ENCODE measurements at regions not wholly inside any gene's neighbourhood (a gene's known extent, or its start where the extent isn't known, plus 50 kb on each side); places are given as distances from the start of the nearest gene placed in this dataset.

DNA sequence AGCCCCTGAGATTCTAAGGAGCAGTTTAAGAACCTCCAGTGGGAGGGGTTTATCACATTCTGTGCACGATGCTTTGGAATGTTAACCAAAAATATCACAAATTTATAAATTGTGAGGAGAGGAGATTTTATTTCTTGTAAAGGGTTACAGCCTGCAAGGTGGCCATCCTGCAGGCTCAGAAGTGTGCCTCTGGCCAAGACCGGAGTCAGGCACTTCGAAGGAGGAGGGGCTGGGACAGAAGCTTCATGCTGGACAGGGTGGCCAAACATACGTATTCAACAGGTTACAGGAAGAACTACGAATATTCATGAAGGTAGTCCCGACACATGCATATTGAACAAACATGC is 144.1 kb upstream of the NCK2 start:
- no peak for ATAC-seq (ENCODE audit: low read depth)
- Histone ChIP-seq H3K36me3 (replicated peaks in 1 of 2; ENCODE audit: control extremely low read depth in 1 of 2, control insufficient read depth in 1 of 2, extremely low read depth in 1 of 2, insufficient read depth in 2 of 2, low read length in 1 of 2) (no peaks in the 10 kb centered on the region), H4K20me1 (ENCODE audit: control insufficient read depth, insufficient read depth, low read length, poor library complexity, severe bottlenecking) (no peaks in the 10 kb centered on the region), H2AFZ (ENCODE audit: insufficient read depth, low read depth, low read length, poor library complexity, severe bottlenecking) (no peak overlapping the region), H3K4me1 (ENCODE audit: control insufficient read depth in 2 of 2, insufficient read depth in 2 of 2, low read length in 2 of 2) (no peaks in the 10 kb centered on the region), H3K9me3 (ENCODE audit: control extremely low read depth in 1 of 3, control insufficient read depth in 2 of 3, insufficient read depth in 1 of 3, low read length in 2 of 3) (no peaks in the 10 kb centered on the region), H3K4me3 (ENCODE audit: control extremely low read depth in 1 of 5, extremely low read depth in 1 of 5, insufficient read depth in 1 of 5, low read depth in 2 of 5, low read length in 4 of 5) (no peak overlapping the region), H3K27ac (ENCODE audit: low read length in 2 of 2) (no peak overlapping the region), H3K79me2 (ENCODE audit: control insufficient read depth, insufficient read depth, low read length) (no peaks in the 10 kb centered on the region), H3K4me2 (replicated peaks; ENCODE audit: low read depth, low read length, poor library complexity, severe bottlenecking) (no peak overlapping the region), H3K27me3 (replicated peaks in 1 of 4; ENCODE audit: control extremely low read depth in 1 of 4, control insufficient read depth in 3 of 4, insufficient read depth in 4 of 4, low read length in 3 of 4) (no peaks in the 10 kb centered on the region), H3K9ac (ENCODE audit: low read length) (no peak overlapping the region)
- peaks cover 2% of the 10 kb centered on the region for H3K4me1 Mint-ChIP-seq
- intact Hi-C loops (cut with micrococcal nuclease): no loop called here
- no peaks in the 10 kb centered on the region for H3K9me3 Mint-ChIP-seq (ENCODE audit: insufficient read depth)
- TF ChIP-seq, protein P1, sequence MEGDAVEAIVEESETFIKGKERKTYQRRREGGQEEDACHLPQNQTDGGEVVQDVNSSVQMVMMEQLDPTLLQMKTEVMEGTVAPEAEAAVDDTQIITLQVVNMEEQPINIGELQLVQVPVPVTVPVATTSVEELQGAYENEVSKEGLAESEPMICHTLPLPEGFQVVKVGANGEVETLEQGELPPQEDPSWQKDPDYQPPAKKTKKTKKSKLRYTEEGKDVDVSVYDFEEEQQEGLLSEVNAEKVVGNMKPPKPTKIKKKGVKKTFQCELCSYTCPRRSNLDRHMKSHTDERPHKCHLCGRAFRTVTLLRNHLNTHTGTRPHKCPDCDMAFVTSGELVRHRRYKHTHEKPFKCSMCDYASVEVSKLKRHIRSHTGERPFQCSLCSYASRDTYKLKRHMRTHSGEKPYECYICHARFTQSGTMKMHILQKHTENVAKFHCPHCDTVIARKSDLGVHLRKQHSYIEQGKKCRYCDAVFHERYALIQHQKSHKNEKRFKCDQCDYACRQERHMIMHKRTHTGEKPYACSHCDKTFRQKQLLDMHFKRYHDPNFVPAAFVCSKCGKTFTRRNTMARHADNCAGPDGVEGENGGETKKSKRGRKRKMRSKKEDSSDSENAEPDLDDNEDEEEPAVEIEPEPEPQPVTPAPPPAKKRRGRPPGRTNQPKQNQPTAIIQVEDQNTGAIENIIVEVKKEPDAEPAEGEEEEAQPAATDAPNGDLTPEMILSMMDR (IDR thresholded peaks at IDR 0.05): no peak
- no peak for TF ChIP-seq EZH2 (IDR thresholded peaks at IDR 0.05; ENCODE audit: borderline replicate concordance, insufficient read depth, low read depth, low read length, poor library complexity, severe bottlenecking)
- ChIA-PET CTCF (no interaction called here), POLR2A (no interaction called here)
- no peak overlapping the region for H3K4me3 Mint-ChIP-seq
- WGBS (ENCODE audit: insufficient coverage): 79% methylated on average over 2 of the region's 6 CpGs
- peaks cover 7% of the 10 kb centered on the region for H3K27me3 Mint-ChIP-seq
- H3K27ac Mint-ChIP-seq: no peak overlapping the region
- no peak for DNase-seq

- POLR2A ChIA-PET: no interaction called here
- H3K4me1 ChIP-seq (ENCODE audit: control insufficient read depth in 2 of 2, insufficient read depth in 2 of 2, low read length in 2 of 2): no peaks in the 10 kb centered on the region
- ATAC-seq (ENCODE audit: low read depth) (no peak), DNase-seq (no peak)
- H3K79me2 ChIP-seq (ENCODE audit: control insufficient read depth, insufficient read depth, low read length): no peaks in the 10 kb centered on the region
- H3K4me3 Mint-ChIP-seq: no peak overlapping the region
- H3K27ac ChIP-seq (ENCODE audit: low read length in 2 of 2): no peak overlapping the region
- H3K27me3 Mint-ChIP-seq: peaks cover 3% of the 10 kb centered on the region
- no peaks in the 10 kb centered on the region for H3K27me3 ChIP-seq (replicated peaks in 1 of 4; ENCODE audit: control extremely low read depth in 1 of 4, control insufficient read depth in 3 of 4, insufficient read depth in 4 of 4, low read length in 3 of 4)
- no peaks in the 10 kb centered on the region for H3K9me3 ChIP-seq (ENCODE audit: control extremely low read depth in 1 of 3, control insufficient read depth in 2 of 3, insufficient read depth in 1 of 3, low read length in 2 of 3)
- H3K9ac ChIP-seq (ENCODE audit: low read length): no peak overlapping the region
- CTCF ChIA-PET: no interaction called here
- no peak overlapping the region for H3K27ac Mint-ChIP-seq
- no peaks in the 10 kb centered on the region for H3K4me1 Mint-ChIP-seq
- H3K4me3 ChIP-seq (ENCODE audit: control extremely low read depth in 1 of 5, extremely low read depth in 1 of 5, insufficient read depth in 1 of 5, low read depth in 2 of 5, low read length in 4 of 5): no peak overlapping the region
- H4K20me1 ChIP-seq (ENCODE audit: control insufficient read depth, insufficient read depth, low read length, poor library complexity, severe bottlenecking): no peaks in the 10 kb centered on the region
- no peak overlapping the region for H2AFZ ChIP-seq (ENCODE audit: insufficient read depth, low read depth, low read length, poor library complexity, severe bottlenecking)
- no peak for TF ChIP-seq EZH2 (IDR thresholded peaks at IDR 0.05; ENCODE audit: borderline replicate concordance, insufficient read depth, low read depth, low read length, poor library complexity, severe bottlenecking)
- TF ChIP-seq, protein P1 (IDR thresholded peaks at IDR 0.05): no peak
- WGBS (ENCODE audit: insufficient coverage): 100% methylated on average over 4 of the region's 9 CpGs
- H3K36me3 ChIP-seq (replicated peaks in 1 of 2; ENCODE audit: control extremely low read depth in 1 of 2, control insufficient read depth in 1 of 2, extremely low read depth in 1 of 2, insufficient read depth in 2 of 2, low read length in 1 of 2): no peaks in the 10 kb centered on the region
- no peak overlapping the region for H3K4me2 ChIP-seq (replicated peaks; ENCODE audit: low read depth, low read length, poor library complexity, severe bottlenecking)
- no peaks in the 10 kb centered on the region for H3K9me3 Mint-ChIP-seq (ENCODE audit: insufficient read depth)
- intact Hi-C loops (cut with micrococcal nuclease): no loop called here
Measured at GRCh38 chr2:105600037-105600442, 144.7 kb upstream of the NCK2 start.
